Memory B cell (primary cell): ENCODE measurements at regions not wholly inside any gene's neighbourhood (a gene's known extent, or its start where the extent isn't known, plus 50 kb on each side); places are given as distances from the start of the nearest gene placed in this dataset.
"Not testable (repeated sequence)": the region's sequence is repeated elsewhere in the genome, so short reads cannot be mapped to it uniquely, and the experiment has no call there.

ENCODE experiments used
- ATAC-seq: fragments of 150-1000 bp; cut with Tn5 transposase; 2 replicates; pipeline ENCODE4 v1.10.0; 2021; ENCODE audit warnings: low read depth, mild to moderate bottlenecking, moderate library complexity
- DNase-seq, 2 donors: peaks; one replicate each; pipeline ENCODE4 v3.0.0; 2022; ENCODE audit warnings: low spot score in 2 of 2
- H3K27ac Mint-ChIP-seq: one replicate; pipeline ENCODE4 v1.8.0; 2022; ENCODE audit warnings: mild to moderate bottlenecking, moderate library complexity, mixed read lengths
- H3K27me3 Mint-ChIP-seq: one replicate; pipeline ENCODE4 v1.8.0; 2022; ENCODE audit warnings: mixed read lengths
- H3K36me3 Mint-ChIP-seq: one replicate; pipeline ENCODE4 v1.8.0; 2022; ENCODE audit warnings: mild to moderate bottlenecking, mixed read lengths
- H3K4me1 Mint-ChIP-seq: one replicate; pipeline ENCODE4 v1.8.0; 2022; ENCODE audit warnings: mixed read lengths
- H3K4me3 Mint-ChIP-seq: one replicate; pipeline ENCODE4 v1.8.0; 2022; ENCODE audit warnings: mild to moderate bottlenecking, moderate library complexity, mixed read lengths
- H3K9me3 Mint-ChIP-seq: one replicate; pipeline ENCODE4 v1.8.0; 2022; ENCODE audit warnings: mixed read lengths

DNA sequence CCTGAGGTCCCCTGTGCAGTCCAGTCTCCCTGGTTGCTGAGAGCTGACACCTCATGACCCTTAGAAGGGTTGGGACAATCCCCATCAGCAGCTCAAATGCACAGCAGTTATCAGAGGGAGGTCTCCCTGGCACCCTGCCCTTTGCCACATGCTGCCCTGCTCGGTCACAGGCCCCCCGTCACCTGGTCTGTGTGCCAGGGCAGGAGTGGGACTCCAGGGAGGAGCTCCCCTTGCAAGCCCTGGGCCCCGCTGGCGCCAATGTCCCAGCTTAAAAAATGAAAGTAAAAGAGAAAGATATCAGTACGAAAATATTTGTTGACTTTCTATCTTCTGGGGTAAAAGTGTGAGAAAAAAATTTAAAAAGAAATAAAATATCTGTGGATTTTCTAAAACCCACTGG, 68.1 kb upstream of the SLC22A16 start:
- Mint-ChIP-seq H3K4me1 (peaks cover 12% of the 10 kb centered on the region), H3K27me3 (peaks cover 9% of the 10 kb centered on the region), H3K4me3 (peak overlapping the region; percentile 60), H3K9me3 (peaks cover 7% of the 10 kb centered on the region), H3K36me3 (peaks cover 10% of the 10 kb centered on the region), H3K27ac (no peak overlapping the region)
- DNase-seq: no peak
- ATAC-seq: no peak

DNA sequence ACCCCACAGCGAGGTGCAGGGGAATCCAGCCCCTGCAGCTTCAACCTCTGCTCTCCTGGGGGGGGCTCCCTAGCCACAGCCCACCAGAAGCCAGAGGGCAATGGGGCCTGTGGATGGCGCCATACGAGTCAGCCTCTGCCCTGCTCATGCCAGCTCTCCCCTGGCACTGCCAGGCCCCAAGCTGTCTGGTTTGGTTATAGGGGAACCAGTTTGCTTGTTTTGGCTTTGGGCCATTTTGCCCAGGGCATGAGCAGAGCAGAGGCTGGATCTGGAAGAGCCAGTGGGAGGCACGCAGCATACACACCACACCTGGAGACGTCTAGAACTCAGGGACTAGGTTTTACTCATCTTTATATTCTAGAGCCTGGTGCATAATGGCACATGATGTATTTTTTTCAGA, 66.7 kb upstream of the SLC22A16 start:
- peaks cover 12% of the 10 kb centered on the region for H3K4me1 Mint-ChIP-seq
- no peak for DNase-seq
- H3K27ac Mint-ChIP-seq: no peak overlapping the region
- peaks cover 8% of the 10 kb centered on the region for H3K27me3 Mint-ChIP-seq
- H3K9me3 Mint-ChIP-seq: peaks cover 9% of the 10 kb centered on the region
- no peak for ATAC-seq
- H3K36me3 Mint-ChIP-seq: peaks cover 9% of the 10 kb centered on the region
- H3K4me3 Mint-ChIP-seq: no peak overlapping the region

DNA sequence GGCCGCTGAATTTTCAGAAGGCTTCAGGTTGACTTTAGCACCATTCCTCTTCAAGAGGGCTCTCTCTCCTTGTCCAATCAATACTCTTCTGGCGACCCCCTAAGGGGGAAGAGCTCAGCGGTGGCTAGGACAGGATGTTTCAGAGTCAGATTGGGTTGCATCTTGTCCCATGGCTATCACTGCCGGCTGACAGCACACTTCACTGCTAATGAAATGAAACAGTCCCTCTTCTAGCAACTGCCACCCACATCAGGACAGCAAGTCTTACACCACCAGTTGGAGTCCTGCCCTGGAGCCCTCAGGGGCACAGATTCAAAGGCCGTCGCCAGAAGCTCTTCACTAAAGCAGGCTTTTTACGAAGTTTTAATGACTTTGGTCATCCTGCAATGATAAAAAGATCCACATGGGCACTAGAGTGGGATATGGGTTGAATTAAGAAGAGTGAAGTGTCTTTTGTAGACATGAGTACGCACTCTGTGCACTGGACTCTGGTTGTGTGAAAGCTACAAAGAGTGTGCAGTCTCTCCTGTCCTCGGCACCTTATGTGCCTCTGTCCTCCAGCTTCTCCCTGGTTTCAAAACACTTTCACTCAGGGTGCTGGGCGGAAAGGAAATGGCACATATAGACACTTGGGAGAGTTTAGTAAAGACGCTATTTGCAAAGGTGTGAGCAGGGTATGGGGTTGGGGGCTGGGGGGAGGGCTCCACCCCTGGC, 66.1 kb upstream of the SLC22A16 start:
- DNase-seq (no peak), ATAC-seq (no peak)
- Mint-ChIP-seq H3K36me3 (peaks cover 9% of the 10 kb centered on the region), H3K27me3 (peaks cover 8% of the 10 kb centered on the region), H3K4me1 (peaks cover 13% of the 10 kb centered on the region), H3K9me3 (peaks cover 9% of the 10 kb centered on the region), H3K27ac (no peak overlapping the region), H3K4me3 (no peak overlapping the region)

DNA sequence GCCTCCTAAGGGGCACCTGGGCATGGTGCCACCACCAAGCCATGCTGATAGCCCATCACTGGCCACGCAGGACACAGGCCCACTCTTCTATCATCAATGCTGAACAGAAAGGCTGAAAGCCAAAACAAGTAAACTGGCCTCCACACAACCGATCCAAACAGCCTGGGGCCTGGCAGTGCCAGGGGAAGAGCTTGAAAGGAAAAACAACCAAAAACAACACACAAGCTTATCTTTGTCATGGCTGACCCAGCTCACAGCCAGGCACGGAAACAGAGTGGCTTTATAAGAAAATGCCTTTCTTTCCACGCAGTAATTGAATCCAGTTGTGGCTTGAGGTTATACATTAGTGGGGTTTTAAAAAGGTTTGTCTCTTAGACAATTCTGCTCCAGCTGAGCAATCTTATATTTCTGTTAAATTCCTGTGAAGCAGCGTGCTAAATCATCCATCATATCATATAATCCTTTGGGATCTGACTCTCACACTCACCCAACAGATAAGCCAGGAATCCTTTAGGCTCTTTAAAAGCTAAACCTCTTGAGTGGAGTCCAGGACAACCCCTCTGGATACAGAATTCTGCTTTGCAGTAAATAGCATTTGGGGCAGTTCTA, 65.4 kb upstream of the SLC22A16 start:
- H3K27me3 Mint-ChIP-seq: peaks cover 8% of the 10 kb centered on the region
- H3K4me3 Mint-ChIP-seq: no peak overlapping the region
- no peak overlapping the region for H3K27ac Mint-ChIP-seq
- DNase-seq (no peak), ATAC-seq (no peak)
- H3K4me1 Mint-ChIP-seq: peaks cover 16% of the 10 kb centered on the region
- H3K36me3 Mint-ChIP-seq: peaks cover 9% of the 10 kb centered on the region
- peaks cover 9% of the 10 kb centered on the region for H3K9me3 Mint-ChIP-seq

GRCh38 chr6:110539277-110540019, 63.0 kb upstream of the SLC22A16 start:
- ATAC-seq, H3K27ac Mint-ChIP-seq, H3K9me3 Mint-ChIP-seq, DNase-seq, H3K27me3 Mint-ChIP-seq, H3K36me3 Mint-ChIP-seq, H3K4me3 Mint-ChIP-seq: not testable (repeated sequence)
- peaks cover 12% of the 10 kb centered on the region for H3K4me1 Mint-ChIP-seq

DNA sequence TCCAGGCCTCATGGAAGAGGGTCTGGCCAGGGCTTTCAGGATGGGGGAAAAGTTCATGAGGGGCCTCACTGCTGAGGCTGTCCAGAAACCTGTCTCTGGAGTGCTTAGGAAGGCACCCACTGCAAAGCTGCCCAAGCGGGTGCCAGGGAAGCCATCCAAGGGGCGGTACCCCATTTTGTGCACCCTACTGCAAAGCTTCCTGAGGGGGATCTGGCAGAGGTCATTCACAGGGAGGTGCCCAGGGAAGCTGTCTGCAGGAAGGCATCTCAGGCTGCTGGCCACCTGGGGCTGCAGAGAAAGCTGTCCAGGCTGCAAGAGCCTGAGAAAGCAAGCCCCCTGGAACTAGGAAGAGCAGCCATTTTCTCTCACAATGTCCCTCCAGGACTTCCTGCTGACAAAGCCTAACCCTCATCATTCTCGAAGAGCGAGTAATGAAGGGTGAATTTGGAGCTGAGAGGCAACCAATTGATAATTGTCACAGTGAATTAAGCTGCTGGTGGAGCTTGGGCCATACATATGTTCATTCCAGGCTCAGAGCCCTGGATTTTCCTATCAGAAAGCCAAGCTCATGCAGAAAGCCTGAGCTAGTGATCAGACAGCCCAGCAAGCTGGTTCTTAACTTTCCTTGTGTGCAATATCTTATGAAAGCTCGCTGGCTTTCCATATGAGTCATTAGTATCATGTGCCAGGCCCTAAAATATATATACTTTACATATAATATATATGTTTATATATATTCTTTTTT, 62.2 kb upstream of the SLC22A16 start:
- no peak for DNase-seq
- Mint-ChIP-seq H3K27ac (no peak overlapping the region), H3K9me3 (peaks cover 8% of the 10 kb centered on the region), H3K27me3 (peaks cover 1% of the 10 kb centered on the region), H3K4me3 (no peak overlapping the region), H3K36me3 (peaks cover 3% of the 10 kb centered on the region), H3K4me1 (peaks cover 7% of the 10 kb centered on the region)
- ATAC-seq: no peak

DNA sequence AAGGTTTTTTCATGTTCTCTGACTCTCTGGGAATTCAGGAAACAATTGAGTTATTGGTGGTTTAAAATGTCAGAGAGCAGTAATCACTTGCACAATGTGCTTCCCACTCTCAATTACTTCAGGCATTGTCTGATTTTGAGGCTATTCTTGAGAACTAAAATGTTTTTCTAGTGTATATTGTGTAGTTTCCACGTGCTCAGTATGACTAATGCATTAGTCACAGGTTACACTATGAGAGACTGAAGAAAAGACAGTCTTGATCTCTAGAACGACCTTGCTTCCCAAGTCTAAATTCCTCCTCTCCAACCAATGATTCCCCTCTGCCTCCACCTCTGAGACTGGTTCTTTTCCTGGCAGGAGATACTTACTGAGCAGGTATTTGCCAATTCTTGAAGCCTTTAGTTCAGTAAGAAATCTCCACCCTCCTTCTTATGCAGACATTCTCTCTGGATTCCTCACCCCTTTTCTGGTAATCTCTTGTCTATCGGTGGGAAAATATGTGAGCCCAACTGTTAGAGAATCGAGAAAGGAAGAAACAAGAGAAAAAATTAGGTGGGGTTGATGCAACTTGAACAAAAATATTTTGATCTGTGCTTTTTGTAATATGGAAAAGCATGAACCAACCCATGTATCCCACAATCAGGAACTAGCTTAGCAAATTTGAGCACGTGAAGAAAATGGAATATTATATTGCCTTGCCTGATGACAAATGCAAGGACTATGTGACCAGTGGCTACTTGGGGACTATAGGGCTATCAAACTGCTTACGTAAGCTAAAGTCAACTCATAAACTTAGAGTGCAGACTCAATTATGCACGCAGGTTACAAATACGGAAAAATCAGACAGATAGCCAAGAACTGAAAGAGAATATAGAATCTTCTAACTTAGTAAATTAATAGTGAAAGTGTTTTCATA, 61.1 kb upstream of the SLC22A16 start:
- Mint-ChIP-seq H3K4me3 (no peak overlapping the region), H3K36me3 (peaks cover 3% of the 10 kb centered on the region), H3K9me3 (peaks cover 8% of the 10 kb centered on the region), H3K27ac (no peak overlapping the region), H3K4me1 (peaks cover 4% of the 10 kb centered on the region), H3K27me3 (peaks cover 1% of the 10 kb centered on the region)
- no peak for DNase-seq
- ATAC-seq: no peak

DNA sequence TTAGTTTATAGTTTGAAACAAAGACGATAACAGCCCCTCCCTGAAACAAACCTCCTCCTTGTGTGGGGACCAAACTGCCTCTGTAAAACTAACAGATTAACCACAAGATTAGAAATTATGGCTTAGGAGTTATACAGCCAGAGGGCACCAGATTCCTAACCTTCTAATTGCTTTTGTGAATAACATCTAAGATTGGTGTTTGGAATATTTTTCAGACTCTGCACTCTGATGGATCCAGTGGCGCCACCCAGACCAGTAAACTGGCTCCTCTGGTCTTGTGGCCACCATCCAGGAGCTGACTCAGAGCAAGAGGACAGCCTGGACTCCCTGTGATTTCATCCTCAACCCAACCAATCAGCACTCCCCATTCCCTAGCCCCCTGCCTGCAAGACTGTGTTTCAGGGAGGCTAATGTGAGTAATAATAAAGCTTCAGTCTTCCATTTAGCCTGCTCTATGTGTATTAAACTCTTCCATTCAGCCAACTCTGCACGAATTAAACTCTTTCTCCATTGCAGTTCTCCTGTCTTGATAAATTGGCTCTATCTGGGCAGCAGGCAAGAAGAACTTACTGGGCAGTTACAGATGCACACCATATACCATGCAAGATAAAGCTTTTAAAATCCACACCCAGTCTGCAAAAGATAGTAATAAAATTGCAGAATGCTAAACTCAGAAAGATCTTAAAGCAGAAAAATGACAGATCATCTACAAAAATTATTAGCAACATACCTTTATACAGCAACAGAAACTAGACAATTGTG, 58.5 kb upstream of the SLC22A16 start:
- no peak for ATAC-seq
- H3K27ac Mint-ChIP-seq: no peak overlapping the region
- H3K4me3 Mint-ChIP-seq: no peak overlapping the region
- no peak for DNase-seq
- H3K4me1 Mint-ChIP-seq: peaks cover 4% of the 10 kb centered on the region
- peaks cover 8% of the 10 kb centered on the region for H3K9me3 Mint-ChIP-seq
- H3K36me3 Mint-ChIP-seq: peaks cover 3% of the 10 kb centered on the region
- no peaks in the 10 kb centered on the region for H3K27me3 Mint-ChIP-seq

- no peak overlapping the region for H3K27ac Mint-ChIP-seq
- H3K27me3 Mint-ChIP-seq: no peaks in the 10 kb centered on the region
- no peak overlapping the region for H3K4me3 Mint-ChIP-seq
- H3K9me3 Mint-ChIP-seq: peaks cover 4% of the 10 kb centered on the region
- peaks cover 5% of the 10 kb centered on the region for H3K4me1 Mint-ChIP-seq
- DNase-seq (no peak), ATAC-seq (no peak)
- peaks cover 3% of the 10 kb centered on the region for H3K36me3 Mint-ChIP-seq
Measured at GRCh38 chr6:110532431-110532830, 56.0 kb upstream of the SLC22A16 start.

GRCh38 chr6:110530671-110531070, 54.3 kb upstream of the SLC22A16 start:
- H3K27ac Mint-ChIP-seq: no peak overlapping the region
- no peak overlapping the region for H3K4me3 Mint-ChIP-seq
- ATAC-seq (no peak), DNase-seq (no peak)
- H3K27me3 Mint-ChIP-seq: no peaks in the 10 kb centered on the region
- H3K4me1 Mint-ChIP-seq: peaks cover 3% of the 10 kb centered on the region
- peaks cover 4% of the 10 kb centered on the region for H3K9me3 Mint-ChIP-seq
- H3K36me3 Mint-ChIP-seq: peaks cover 3% of the 10 kb centered on the region

DNA sequence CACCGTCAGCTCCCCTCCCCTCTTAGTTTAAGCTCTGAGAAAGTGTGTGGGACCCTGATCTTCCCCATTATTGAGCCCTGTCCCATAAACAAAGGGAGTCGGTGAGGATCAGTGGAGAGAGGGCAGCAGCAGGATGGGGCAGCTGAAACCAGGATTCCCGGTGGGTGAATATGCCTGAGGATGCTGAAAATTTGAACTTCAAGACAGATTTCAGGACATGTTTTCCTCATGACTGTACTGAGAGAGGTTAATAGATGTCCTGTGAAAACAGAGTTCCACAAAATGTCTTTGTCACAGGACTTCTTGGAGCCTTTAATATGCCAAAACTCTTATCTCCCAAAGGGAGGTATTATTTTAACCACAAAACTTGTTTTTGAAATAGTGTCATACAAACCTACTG, 53.5 kb upstream of the SLC22A16 start:
- Mint-ChIP-seq H3K4me1 (peaks cover 3% of the 10 kb centered on the region), H3K9me3 (peaks cover 1% of the 10 kb centered on the region), H3K36me3 (no peaks in the 10 kb centered on the region), H3K27me3 (no peaks in the 10 kb centered on the region), H3K4me3 (no peak overlapping the region), H3K27ac (no peak overlapping the region)
- ATAC-seq (no peak), DNase-seq (no peak)

DNA sequence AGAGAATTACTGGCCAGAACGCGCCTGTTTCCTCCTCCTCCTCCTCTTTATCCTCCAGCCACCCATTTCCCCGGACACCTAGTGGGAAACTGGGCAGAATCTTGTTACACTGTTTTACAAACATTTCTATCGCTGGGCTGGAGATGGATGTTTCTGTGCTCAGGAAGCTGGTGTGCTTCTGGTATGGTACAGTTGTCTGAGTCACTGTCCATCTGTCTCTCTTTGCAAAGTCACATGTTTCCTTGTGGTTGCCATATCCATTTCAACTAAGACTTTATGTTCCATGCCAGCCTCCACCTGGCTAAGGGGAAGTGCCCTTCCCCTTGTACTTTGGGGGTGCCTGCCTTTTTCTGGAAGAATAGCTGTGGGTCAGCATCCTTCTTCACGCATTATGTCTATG, 52.9 kb upstream of the SLC22A16 start:
- DNase-seq: no peak
- no peaks in the 10 kb centered on the region for H3K36me3 Mint-ChIP-seq
- no peak overlapping the region for H3K4me3 Mint-ChIP-seq
- peak overlapping the region; percentile 45 for H3K27ac Mint-ChIP-seq
- peaks cover 3% of the 10 kb centered on the region for H3K4me1 Mint-ChIP-seq
- H3K27me3 Mint-ChIP-seq: no peaks in the 10 kb centered on the region
- no peaks in the 10 kb centered on the region for H3K9me3 Mint-ChIP-seq
- ATAC-seq: no peak

GRCh38 chr6:110528930-110529325, 52.5 kb upstream of the SLC22A16 start:
- H3K4me3 Mint-ChIP-seq: no peak overlapping the region
- no peak for ATAC-seq
- peaks cover 3% of the 10 kb centered on the region for H3K4me1 Mint-ChIP-seq
- no peak for DNase-seq
- no peaks in the 10 kb centered on the region for H3K36me3 Mint-ChIP-seq
- no peak overlapping the region for H3K27ac Mint-ChIP-seq
- no peaks in the 10 kb centered on the region for H3K27me3 Mint-ChIP-seq
- H3K9me3 Mint-ChIP-seq: no peaks in the 10 kb centered on the region
